ENCODE measurements at regions not wholly inside any gene's neighbourhood (a gene's known extent, or its start where the extent isn't known, plus 50 kb on each side); places are given as distances from the start of the nearest gene placed in this dataset.

GRCh38 chr4:22941688-22942375, 249.1 kb downstream of the GBA3 start:
- Histone ChIP-seq H3K79me2 (ENCODE audit: insufficient read depth, low read length) (no peaks in the 10 kb centered on the region), H3F3A (ENCODE audit: insufficient read depth) (no peaks in the 10 kb centered on the region), H3K9ac (ENCODE audit: low read length) (no peak overlapping the region), H2AFZ (ENCODE audit: low read depth, low read length, severe bottlenecking) (no peak overlapping the region), H3K27ac (ENCODE audit: low read depth, low read length) (no peak overlapping the region), H3K36me3 (ENCODE audit: low read length) (no peaks in the 10 kb centered on the region), H4K20me1 (ENCODE audit: low read depth, low read length) (no peaks in the 10 kb centered on the region), H3K4me3 (ENCODE audit: insufficient read depth, low read length, poor library complexity, severe bottlenecking) (no peak overlapping the region), H3K27me3 (ENCODE audit: low read length) (no peaks in the 10 kb centered on the region), H3K9me2 (replicated peaks; ENCODE audit: insufficient read depth, low read length) (no peaks in the 10 kb centered on the region; the same call in none of the 2 replicates), H3K4me2 (ENCODE audit: low read depth, low read length, poor library complexity, severe bottlenecking) (no peak overlapping the region), H3K9me3 (ENCODE audit: insufficient read depth, low read length) (no peaks in the 10 kb centered on the region)
- no peak for TF ChIP-seq CTCF (IDR thresholded peaks at IDR 0.05; ENCODE audit: insufficient read depth, low read length, poor library complexity, severe bottlenecking)

GRCh38 chr4:22932326-22932725, 239.6 kb downstream of the GBA3 start:
- Histone ChIP-seq H4K20me1 (ENCODE audit: low read depth, low read length) (no peaks in the 10 kb centered on the region), H3F3A (ENCODE audit: insufficient read depth) (no peaks in the 10 kb centered on the region), H3K27me3 (ENCODE audit: low read length) (no peaks in the 10 kb centered on the region), H3K79me2 (ENCODE audit: insufficient read depth, low read length) (no peaks in the 10 kb centered on the region), H3K36me3 (ENCODE audit: low read length) (no peaks in the 10 kb centered on the region), H3K27ac (ENCODE audit: low read depth, low read length) (no peak overlapping the region), H2AFZ (ENCODE audit: low read depth, low read length, severe bottlenecking) (no peak overlapping the region), H3K4me3 (ENCODE audit: insufficient read depth, low read length, poor library complexity, severe bottlenecking) (no peak overlapping the region), H3K9me2 (replicated peaks; ENCODE audit: insufficient read depth, low read length) (no peaks in the 10 kb centered on the region), H3K4me2 (ENCODE audit: low read depth, low read length, poor library complexity, severe bottlenecking) (no peak overlapping the region), H3K9ac (ENCODE audit: low read length) (no peak overlapping the region), H3K9me3 (ENCODE audit: insufficient read depth, low read length) (no peaks in the 10 kb centered on the region)
- TF ChIP-seq CTCF (IDR thresholded peaks at IDR 0.05; ENCODE audit: insufficient read depth, low read length, poor library complexity, severe bottlenecking) (no peak), EZH2phosphoT487 (conservative IDR thresholded peaks at IDR 0.05; ENCODE audit: low read length) (no peak)

GRCh38 chr4:22922426-22922825, 229.7 kb downstream of the GBA3 start:
- no peak for TF ChIP-seq CTCF (IDR thresholded peaks at IDR 0.05; ENCODE audit: insufficient read depth, low read length, poor library complexity, severe bottlenecking)
- no peak for TF ChIP-seq EZH2phosphoT487 (conservative IDR thresholded peaks at IDR 0.05; ENCODE audit: low read length)
- H3K9me3 ChIP-seq (ENCODE audit: insufficient read depth, low read length), result no peaks in the 10 kb centered on the region
- no peaks in the 10 kb centered on the region for H4K20me1 ChIP-seq (ENCODE audit: low read depth, low read length)
- H3K9ac ChIP-seq (ENCODE audit: low read length), result no peak overlapping the region
- H3K36me3 ChIP-seq (ENCODE audit: low read length), result no peaks in the 10 kb centered on the region
- no peaks in the 10 kb centered on the region for H3K9me2 ChIP-seq (replicated peaks; ENCODE audit: insufficient read depth, low read length)
- H3K27me3 ChIP-seq (ENCODE audit: low read length), result no peaks in the 10 kb centered on the region
- H3K4me2 ChIP-seq (ENCODE audit: low read depth, low read length, poor library complexity, severe bottlenecking), result no peak overlapping the region
- H3K4me3 ChIP-seq (ENCODE audit: insufficient read depth, low read length, poor library complexity, severe bottlenecking), result no peak overlapping the region
- no peaks in the 10 kb centered on the region for H3K79me2 ChIP-seq (ENCODE audit: insufficient read depth, low read length)
- H2AFZ ChIP-seq (ENCODE audit: low read depth, low read length, severe bottlenecking), result no peak overlapping the region
- no peaks in the 10 kb centered on the region for H3F3A ChIP-seq (ENCODE audit: insufficient read depth)
- no peak overlapping the region for H3K27ac ChIP-seq (ENCODE audit: low read depth, low read length)

All from SU-DHL-6 (cell line).